Fibroblast of mammary gland (primary cell): ENCODE measurements at regions not wholly inside any gene's neighbourhood (a gene's known extent, or its start where the extent isn't known, plus 50 kb on each side); places are given as distances from the start of the nearest gene placed in this dataset.
A peak's percentile ranks its signal among the peaks of the same experiment; 100 is the strongest.

ENCODE experiments used
- DNase-seq: peaks from one replicate; pipeline ENCODE4 v3.0.0-alpha.2; 2010; ENCODE audit warnings: low read depth
- H3K4me3 ChIP-seq: 2 replicates; pipeline ENCODE4 v1.5.1; 2011; ENCODE audit warnings: low read depth, mild to moderate bottlenecking, low read length, moderate library complexity; ENCODE audit not compliant: control insufficient read depth
- CTCF ChIP-seq: conservative IDR thresholded peaks from 2 replicates; pipeline ENCODE4 v1.5.1; 2011; ENCODE audit warnings: low read depth, low read length, inconsistent platforms; ENCODE audit not compliant: control insufficient read depth, insufficient read depth

DNA sequence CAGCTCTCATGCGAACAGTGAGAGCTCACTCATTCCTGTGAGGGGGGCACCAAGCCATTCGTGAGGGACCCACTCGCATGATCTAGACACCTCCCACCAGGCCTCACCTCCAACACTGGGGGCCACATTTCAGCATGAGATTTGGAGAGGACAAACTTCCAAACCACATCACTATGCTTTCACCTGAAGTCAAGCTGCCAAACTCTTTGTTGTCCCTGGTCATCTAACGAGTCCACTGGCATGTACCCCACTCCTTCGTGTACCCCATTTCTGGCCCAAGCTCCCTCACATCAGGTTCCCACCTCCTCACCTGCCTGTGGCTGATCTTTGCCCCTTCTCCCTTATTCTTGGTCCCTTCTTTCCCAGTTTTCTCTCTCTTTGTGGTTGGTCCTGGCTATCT, 198.9 kb downstream of the ADAMTS15 start:
- DNase-seq, result no peak
- TF ChIP-seq CTCF, result no peak
- H3K4me3 ChIP-seq, result no peak overlapping the region

DNA sequence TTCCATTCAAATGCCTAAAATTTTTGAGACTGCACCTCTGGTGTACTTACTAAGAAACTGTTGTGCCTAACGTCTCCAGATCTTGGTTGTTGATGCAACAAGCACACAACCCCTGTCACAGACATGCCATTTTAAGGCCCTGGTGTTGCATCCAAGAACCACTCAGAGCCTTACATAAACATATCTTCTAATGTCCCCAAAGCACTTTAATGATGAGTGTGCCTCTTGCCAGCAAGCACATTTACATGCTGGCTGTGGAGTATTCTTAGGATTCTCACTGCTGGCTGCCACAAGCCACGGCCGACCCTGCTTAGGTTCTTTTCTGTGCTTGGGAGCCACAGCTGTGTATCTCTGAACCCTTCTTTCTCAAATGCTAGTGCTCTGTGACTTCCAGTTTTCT, 201.4 kb downstream of the ADAMTS15 start:
- no peak for TF ChIP-seq CTCF
- DNase-seq, result no peak
- no peak overlapping the region for H3K4me3 ChIP-seq

- H3K4me3 ChIP-seq, result no peak overlapping the region
- TF ChIP-seq CTCF, result no peak
- peak; percentile 56 for DNase-seq
Observed at GRCh38 chr11:130650456-130651030, 202.1 kb downstream of the ADAMTS15 start.

- no peak for DNase-seq
- no peak for TF ChIP-seq CTCF
- no peak overlapping the region for H3K4me3 ChIP-seq
Observed at GRCh38 chr11:130651066-130651855, 202.8 kb downstream of the ADAMTS15 start.

DNA sequence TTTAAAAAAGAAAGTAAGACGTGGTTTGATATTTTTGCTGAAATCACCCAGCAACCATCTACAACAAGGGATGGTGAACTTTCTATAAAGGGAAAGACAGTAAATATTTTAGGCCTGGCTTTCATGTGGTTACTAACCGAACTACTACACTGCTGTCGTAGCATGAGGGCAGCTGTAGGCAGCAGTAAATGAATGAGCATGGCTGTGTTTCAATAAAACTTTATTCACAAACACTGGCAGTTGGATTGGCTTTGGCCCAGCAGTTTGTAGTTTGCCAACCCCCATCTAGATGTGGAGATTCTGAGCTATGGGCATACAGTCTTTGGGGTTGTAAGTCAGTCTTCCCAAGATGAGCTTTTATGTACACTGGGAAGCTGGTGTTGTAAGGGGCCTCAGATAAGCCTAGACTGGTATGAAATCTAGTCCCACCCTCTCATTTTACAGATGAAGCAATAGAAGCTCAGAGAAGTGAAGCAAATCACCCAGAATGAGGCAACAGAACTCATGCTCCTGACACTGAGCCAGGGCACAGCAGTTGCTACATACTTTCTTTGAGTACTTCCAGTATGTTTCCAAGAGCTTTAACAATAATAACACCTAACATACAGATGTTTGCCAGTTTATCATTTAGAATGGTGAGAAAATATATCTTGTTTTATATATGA, 204.4 kb downstream of the ADAMTS15 start:
- no peak for TF ChIP-seq CTCF
- DNase-seq, result peak; percentile 96
- no peak overlapping the region for H3K4me3 ChIP-seq

- no peak overlapping the region for H3K4me3 ChIP-seq
- TF ChIP-seq CTCF, result no peak
- DNase-seq, result no peak
Observed at GRCh38 chr11:130653838-130654636, 205.6 kb downstream of the ADAMTS15 start.
